NCI-H510A (cell line): ENCODE measurements at regions not wholly inside any gene's neighbourhood (a gene's known extent, or its start where the extent isn't known, plus 50 kb on each side); places are given as distances from the start of the nearest gene placed in this dataset.
A peak's percentile ranks its signal among the peaks of the same experiment; 100 is the strongest.
"Not testable (repeated sequence)": the region's sequence is repeated elsewhere in the genome, so short reads cannot be mapped to it uniquely, and the experiment has no call there.

Experiments
- DNase-seq: peaks from one replicate; lab custom pipeline; 2025; lab: John Stamatoyannopoulos, UW

DNA sequence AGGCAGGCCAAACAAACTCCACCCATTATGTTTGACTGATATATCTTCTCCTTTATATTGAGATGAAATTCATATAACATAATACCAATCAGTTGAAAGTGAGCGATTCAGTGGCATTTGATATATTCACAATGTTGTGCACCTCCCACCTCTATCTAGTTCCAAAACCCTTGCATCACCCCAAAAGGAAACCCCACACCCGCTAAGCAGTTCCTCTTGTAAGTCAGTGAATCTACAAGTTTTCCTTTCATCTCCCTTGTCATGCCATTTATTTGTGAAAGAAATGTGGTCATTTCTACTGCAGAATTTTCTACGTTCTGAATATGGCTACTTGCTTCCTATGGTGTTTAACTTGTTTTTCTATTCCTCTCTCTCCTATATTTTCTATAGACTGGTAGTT lies 99.4 kb upstream of the PTPN3 start:
- no peak for DNase-seq

- DNase-seq = no peak
Measured at GRCh38 chr9:109599131-109599530, 101.0 kb upstream of the PTPN3 start.

GRCh38 chr9:109599711-109600110 lies 101.6 kb upstream of the PTPN3 start:
- no peak for DNase-seq

DNA sequence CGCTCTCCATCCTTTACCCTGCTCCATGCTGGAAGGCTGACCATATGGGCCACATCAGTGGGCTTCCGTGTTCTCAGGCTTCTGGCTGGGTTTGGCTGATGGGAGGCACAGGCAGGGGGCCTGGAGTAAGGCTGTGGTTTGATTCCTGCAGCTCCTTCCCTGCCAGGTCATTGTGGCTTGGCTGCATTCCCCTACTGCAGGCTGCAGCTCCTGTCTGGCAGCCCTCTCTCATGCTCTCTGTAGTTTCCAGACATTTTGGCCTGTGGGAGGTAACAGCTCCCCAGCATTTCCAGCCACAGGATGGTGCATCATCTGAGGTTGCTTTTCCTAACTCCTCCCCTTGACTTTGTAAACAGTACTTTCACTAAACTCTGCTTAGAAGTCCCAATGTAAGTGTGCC lies 102.0 kb upstream of the PTPN3 start:
- DNase-seq = no peak

DNA sequence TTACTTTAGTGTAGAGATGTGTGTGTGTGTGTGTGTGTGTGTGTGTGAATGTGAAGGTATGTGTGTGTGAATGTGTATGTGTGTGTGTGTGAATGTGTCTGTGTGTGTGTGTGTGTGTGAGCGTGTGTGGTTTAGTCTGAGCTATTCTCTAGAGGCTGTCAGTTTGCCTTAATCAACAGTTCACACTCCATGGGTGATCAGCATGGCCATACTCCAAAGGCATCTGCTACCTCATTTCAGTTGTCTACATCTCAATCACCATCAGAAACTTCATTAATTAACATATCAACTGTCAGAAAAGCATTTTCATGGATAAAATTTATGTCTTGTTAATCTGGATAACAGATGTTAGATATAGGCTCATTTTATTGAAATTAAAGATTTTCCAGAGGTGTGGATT lies 103.1 kb upstream of the PTPN3 start:
- DNase-seq = no peak

DNA sequence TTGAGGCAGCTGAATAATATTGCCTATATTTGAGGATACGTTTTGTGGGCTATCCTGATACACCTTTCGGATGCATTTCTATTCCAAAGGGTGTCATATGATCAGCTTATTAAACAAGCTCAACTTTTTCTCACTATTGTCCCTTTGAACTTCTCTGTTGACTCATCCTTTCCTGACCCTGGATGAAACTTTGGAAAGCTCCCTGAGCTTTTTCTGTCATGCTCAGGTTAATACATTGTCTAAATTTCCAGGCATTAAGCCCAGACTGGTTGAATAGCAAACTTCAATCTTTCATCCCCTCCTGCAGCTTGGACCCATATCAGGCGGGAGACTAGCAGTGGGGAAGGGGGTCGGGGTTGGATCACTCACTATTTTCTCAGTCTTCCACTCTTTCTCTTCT lies 104.9 kb upstream of the PTPN3 start:
- no peak for DNase-seq

GRCh38 chr9:109604131-109604530 lies 106.0 kb upstream of the PTPN3 start:
- no peak for DNase-seq

DNA sequence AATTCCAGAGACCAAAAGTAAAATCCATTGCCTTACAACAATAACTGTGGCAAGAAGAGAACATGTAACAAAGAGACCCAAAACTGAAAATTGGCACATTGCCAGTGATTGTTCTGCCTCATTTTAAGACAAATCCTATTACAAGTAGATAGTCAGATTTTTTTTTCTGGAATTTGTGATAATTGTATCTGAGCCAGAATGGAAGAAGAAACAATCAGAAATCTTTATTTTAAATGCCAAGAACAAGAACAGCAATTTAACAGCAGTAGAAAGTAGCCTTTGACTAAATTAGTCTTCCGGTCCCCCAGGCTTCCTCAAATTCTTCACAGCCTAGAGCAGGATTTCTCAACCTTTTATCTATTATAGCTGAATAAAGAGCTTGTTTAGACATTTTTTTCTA lies 106.7 kb upstream of the PTPN3 start:
- no peak for DNase-seq

DNA sequence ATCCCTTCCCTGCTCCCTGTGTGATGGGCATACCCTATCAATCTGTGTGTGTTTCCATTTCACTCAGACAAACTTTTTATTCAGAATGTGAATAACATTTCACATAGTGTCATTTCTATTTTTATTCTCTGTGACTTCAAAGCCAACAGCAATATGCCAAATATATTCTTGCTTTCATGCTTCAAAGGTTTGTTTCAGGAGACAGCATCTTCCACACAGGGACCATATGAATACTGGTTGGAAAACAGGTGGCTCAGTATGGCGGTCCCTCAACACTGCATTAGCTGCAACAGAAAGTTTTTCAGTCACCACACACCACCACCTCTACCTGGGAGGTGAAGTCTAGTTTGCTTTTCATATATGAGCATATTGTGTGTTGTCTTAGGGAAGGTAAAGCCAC lies 111.0 kb upstream of the PTPN3 start:
- DNase-seq = no peak

- DNase-seq = no peak
Measured at GRCh38 chr9:109616571-109617120, 118.5 kb upstream of the PTPN3 start.

- DNase-seq = no peak
Measured at GRCh38 chr9:109619310-109619709, 121.2 kb upstream of the PTPN3 start.

DNA sequence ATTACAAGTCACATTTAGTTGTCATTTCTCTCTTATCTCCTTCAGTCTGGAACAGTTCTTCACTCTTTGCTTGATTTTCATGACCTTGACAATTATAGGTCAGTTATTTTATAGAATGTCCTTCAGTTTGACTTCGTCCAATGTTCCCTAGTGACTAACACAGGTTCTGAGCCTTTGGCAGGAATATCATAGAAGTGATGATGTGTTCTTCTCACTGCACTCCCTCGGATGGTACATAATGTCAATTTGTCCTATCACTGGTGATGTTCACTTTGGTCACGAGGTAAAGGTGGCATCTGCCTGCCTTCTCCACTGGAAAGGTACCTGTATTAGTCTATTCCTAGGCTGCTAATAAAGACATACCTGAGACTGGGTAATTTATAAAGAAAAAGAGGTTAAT lies 126.0 kb upstream of the PTPN3 start:
- no peak for DNase-seq

DNA sequence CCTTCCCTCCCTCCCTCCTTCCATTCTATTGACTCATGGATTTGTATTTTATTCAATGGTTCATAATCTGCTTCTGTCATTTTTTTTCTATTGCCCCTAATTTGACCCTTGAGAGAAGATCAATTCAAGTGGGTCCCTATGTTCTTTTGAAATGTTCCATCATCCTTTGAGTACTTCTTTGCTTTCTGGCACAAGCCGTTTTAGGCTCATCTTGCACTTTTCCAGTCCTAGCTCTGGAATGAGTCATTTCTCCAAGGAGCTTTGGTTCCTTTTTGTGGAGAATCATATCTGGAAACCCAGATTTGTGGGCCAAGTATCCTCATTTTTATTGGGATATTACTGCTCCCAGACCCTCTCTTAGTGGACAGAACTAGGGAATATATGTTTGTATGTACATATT lies 126.8 kb upstream of the PTPN3 start:
- no peak for DNase-seq

DNA sequence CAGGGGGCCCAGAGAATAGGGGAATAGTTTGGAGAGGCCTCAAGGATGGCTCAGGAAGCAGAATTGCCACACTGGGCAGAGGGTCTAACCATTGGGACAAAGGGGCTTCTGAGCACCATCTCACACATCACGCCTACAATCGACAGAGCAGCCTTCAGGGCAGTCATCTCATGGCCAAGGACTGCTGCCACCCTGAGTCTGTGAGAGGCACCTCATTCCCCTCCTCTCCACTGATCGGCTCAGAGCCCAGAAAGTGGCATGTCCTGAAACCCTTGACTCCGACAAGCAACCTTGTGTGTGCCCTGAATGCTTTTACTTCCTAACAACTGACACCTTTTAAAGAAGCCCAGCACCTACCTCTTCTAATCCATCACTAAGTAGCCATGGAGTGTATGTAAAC lies 128.9 kb upstream of the PTPN3 start:
- DNase-seq = no peak

- no peak for DNase-seq
Measured at GRCh38 chr9:109629615-109630014, 131.5 kb upstream of the PTPN3 start.

DNA sequence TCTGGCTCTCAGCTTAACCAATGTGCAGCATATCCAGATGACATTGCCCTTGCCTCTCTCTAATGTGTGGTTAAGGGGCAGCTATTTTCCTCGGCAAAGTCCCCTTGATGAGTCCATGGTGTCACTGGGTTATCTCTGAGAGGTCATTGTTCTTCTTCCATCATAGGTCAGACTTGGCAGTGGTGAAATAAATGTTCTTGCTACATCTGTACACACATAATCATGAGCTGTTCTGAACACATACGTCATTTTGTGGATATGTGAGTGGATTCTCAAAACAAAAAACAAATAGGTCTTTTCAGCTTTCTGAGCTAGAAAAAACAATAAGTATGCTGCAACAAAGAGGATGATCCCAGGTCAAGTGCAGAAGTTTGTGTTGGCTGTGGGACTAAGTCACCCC lies 134.7 kb upstream of the PTPN3 start:
- DNase-seq = no peak

- peak; percentile 34 for DNase-seq
Measured at GRCh38 chr9:109639674-109640579, 140.1 kb upstream of the PALM2AKAP2 start.

GRCh38 chr9:109640580-109641371 lies 139.2 kb upstream of the PALM2AKAP2 start:
- DNase-seq = peak; percentile 25

GRCh38 chr9:109641372-109641659 lies 138.7 kb upstream of the PALM2AKAP2 start:
- no peak for DNase-seq

GRCh38 chr9:109652112-109652511 lies 127.9 kb upstream of the PALM2AKAP2 start:
- DNase-seq = no peak

- no peak for DNase-seq
Measured at GRCh38 chr9:109652971-109653370, 127.0 kb upstream of the PALM2AKAP2 start.

- no peak for DNase-seq
Measured at GRCh38 chr9:109653470-109653869, 126.5 kb upstream of the PALM2AKAP2 start.

DNA sequence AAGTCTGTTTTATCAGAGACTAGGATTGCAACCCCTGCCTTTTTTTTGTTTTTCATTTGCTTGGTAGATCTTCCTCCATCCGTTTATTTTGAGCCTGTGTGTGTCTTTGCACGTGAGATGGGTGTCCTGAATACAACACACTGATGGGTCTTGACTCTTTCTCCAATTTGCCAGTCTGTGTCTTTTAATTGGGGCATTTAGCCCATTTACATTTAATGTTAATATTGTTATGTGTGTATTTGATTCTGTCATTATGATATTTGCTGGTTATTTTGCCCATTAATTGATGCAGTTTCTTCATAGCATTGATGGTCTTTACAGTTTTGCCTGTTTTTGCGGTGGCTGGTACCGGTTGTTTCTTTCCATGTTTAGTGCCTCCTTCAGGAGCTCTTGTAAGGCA lies 116.0 kb upstream of the PALM2AKAP2 start:
- not testable (repeated sequence) for DNase-seq
